ENCODE measurements at regions not wholly inside any gene's neighbourhood (a gene's known extent, or its start where the extent isn't known, plus 50 kb on each side); places are given as distances from the start of the nearest gene placed in this dataset.
"Not testable (repeated sequence)": the region's sequence is repeated elsewhere in the genome, so short reads cannot be mapped to it uniquely, and the experiment has no call there.

DNA sequence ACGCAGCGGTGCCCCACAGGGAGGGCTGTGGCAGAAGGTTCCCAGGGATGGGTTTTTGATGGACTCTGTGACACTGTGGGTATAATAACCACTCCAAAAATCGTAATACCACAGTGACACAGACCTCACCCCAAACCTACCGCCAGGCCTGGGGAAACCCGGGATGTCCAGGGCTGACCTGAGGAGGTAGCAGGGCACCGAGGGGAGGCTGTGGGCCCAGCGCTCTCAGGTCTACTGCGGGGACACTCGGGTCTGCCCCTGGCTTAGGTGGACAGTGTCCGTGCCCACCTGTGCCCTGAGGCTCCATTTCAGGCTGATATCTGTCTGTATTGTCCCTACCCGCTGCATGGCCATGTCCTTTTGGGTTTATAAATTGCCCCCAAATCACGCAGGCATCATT lies 387.9 kb downstream of the TMEM121 start:
- not testable (repeated sequence) for H3K4me1 ChIP-seq (ENCODE audit: control insufficient read depth in 1 of 2, insufficient read depth in 2 of 2, low read length in 2 of 2); H3K36me3 ChIP-seq (ENCODE audit: control insufficient read depth in 1 of 2, insufficient read depth in 2 of 2, low read length in 2 of 2); H3K9me3 ChIP-seq (ENCODE audit: control insufficient read depth in 1 of 2, low read length in 2 of 2); H3K27me3 ChIP-seq (ENCODE audit: low read depth, low read length); H3K27ac ChIP-seq (ENCODE audit: low read length); H3K4me3 ChIP-seq (ENCODE audit: low read depth in 1 of 2, low read length in 2 of 2)

DNA sequence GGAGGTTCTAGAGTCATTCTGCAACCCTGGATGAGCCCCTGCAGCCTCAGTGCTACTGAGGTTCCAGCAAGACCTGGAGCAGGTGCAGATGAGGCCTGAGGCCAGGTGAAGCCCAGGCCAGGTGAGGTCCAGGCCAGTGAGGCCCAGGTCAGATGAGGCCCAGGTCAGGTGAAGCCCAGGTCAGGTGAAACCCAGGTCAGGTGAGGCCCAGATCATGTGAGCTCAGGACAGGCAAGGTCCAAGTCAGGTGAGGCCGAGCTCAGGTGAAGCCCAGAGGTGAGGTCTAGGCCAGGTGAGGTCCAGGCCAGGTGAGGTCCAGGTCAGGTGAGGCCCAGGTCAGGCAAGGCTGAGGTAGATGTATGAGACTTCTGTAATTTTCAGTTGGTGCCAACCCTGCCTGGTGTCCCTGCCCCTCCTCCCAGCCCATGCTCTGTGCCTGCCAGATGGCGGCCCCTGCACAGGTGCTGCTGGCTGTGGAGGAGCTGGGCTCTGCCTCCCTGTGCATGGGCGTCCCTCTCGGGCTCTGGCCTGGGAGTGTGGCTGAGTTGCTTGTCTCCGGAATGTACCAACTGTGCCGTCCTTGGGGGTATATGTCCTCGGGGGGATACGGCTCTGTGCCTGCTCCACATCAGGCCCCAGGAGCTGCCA lies 388.5 kb downstream of the TMEM121 start:
- Histone ChIP-seq H3K9me3 (ENCODE audit: control insufficient read depth in 1 of 2, low read length in 2 of 2) (peaks cover 0 to 4% of the 10 kb centered on the region in 2 donors), H3K27me3 (ENCODE audit: low read depth, low read length) (no peaks in the 10 kb centered on the region), H3K4me3 (ENCODE audit: low read depth in 1 of 2, low read length in 2 of 2) (no peak overlapping the region), H3K36me3 (ENCODE audit: control insufficient read depth in 1 of 2, insufficient read depth in 2 of 2, low read length in 2 of 2) (no peaks in the 10 kb centered on the region), H3K4me1 (ENCODE audit: control insufficient read depth in 1 of 2, insufficient read depth in 2 of 2, low read length in 2 of 2) (no peaks in the 10 kb centered on the region), H3K27ac (ENCODE audit: low read length) (no peak overlapping the region)

- H3K27me3 ChIP-seq (ENCODE audit: low read depth, low read length); H3K4me1 ChIP-seq (ENCODE audit: control insufficient read depth in 1 of 2, insufficient read depth in 2 of 2, low read length in 2 of 2); H3K27ac ChIP-seq (ENCODE audit: low read length); H3K36me3 ChIP-seq (ENCODE audit: control insufficient read depth in 1 of 2, insufficient read depth in 2 of 2, low read length in 2 of 2); H3K9me3 ChIP-seq (ENCODE audit: control insufficient read depth in 1 of 2, low read length in 2 of 2); H3K4me3 ChIP-seq (ENCODE audit: low read depth in 1 of 2, low read length in 2 of 2): not testable (repeated sequence)
Observed at GRCh38 chr14:105915546-105915945, 389.2 kb downstream of the TMEM121 start.

DNA sequence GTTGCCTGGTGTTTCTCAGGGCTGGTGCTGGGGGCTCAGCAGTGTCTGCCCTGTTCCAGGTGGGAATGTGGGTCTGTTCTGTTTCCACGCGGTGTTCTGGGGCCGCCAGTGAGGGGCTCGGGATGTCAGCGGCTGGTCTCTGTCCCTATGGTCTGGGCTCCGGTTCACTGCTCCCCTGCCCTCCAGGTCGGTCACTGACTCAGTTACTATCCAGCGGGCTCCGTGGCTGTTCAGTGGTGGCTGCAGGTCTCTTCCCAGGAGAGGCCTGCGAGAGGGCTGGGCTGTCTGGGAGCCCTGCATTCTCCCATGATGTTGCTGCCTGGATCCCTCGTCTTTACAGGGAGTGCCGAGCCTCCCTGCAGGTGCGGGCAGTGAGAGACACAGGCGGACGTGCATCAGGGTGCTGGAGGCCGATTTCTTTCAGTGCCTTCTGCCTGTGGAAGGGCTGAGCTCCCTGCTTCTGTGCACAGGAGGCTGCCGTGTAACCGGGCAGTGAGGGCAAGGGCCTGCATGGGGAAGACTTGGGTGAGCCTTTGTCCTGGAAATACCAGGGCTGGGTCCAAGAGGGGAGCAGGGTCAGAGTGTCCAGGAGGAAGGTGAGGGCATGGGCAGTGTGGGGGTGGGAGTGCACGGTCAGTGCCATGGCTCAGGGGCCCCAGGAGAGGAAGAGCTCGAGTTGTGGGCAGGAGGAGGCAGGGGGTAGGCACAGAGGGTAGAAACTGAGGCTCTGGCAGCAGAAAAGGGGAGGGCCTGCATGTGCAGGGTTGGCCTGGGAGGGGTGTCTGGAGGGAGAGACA lies 391.0 kb downstream of the TMEM121 start:
- not testable (repeated sequence) for H3K4me1 ChIP-seq (ENCODE audit: control insufficient read depth in 1 of 2, insufficient read depth in 2 of 2, low read length in 2 of 2); H3K4me3 ChIP-seq (ENCODE audit: low read depth in 1 of 2, low read length in 2 of 2); H3K27me3 ChIP-seq (ENCODE audit: low read depth, low read length); H3K27ac ChIP-seq (ENCODE audit: low read length); H3K36me3 ChIP-seq (ENCODE audit: control insufficient read depth in 1 of 2, insufficient read depth in 2 of 2, low read length in 2 of 2)
- H3K9me3 ChIP-seq (ENCODE audit: control insufficient read depth in 1 of 2, low read length in 2 of 2): peaks cover 0 to 13% of the 10 kb centered on the region in 2 donors

DNA sequence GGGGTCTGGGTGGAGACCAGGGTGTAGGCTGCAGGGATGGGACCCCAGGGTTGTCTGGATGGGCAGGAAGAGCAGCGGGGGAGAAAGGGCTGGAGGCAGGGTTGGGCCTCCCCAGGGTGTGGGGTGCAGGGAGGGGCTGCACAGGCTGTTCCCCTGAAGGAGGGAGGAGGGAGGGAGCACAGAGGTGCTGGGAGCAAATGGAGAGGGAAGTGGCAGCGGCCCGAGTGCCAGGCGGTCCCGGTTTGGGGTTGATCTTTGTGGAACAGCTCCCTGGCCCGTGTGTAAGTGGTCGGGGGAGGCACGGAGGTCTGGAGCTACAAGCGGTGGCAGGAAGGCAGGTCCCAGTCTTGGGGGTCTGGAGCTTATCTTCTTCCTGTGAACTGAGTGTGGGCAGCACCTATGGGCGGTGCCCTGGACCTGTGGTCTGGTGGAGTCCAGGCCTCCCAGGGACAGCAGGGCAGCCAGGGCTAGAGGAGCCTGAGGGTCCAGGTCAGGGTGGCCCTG lies 391.6 kb downstream of the TMEM121 start:
- Histone ChIP-seq H3K36me3 (ENCODE audit: control insufficient read depth in 1 of 2, insufficient read depth in 2 of 2, low read length in 2 of 2) (no peaks in the 10 kb centered on the region), H3K4me3 (ENCODE audit: low read depth in 1 of 2, low read length in 2 of 2) (no peak overlapping the region), H3K4me1 (ENCODE audit: control insufficient read depth in 1 of 2, insufficient read depth in 2 of 2, low read length in 2 of 2) (no peaks in the 10 kb centered on the region), H3K27ac (ENCODE audit: low read length) (no peak overlapping the region), H3K27me3 (ENCODE audit: low read depth, low read length) (no peaks in the 10 kb centered on the region), H3K9me3 (ENCODE audit: control insufficient read depth in 1 of 2, low read length in 2 of 2) (peaks cover 0 to 18% of the 10 kb centered on the region in 2 donors)

- no peak overlapping the region for H3K4me3 ChIP-seq (ENCODE audit: low read depth in 1 of 2, low read length in 2 of 2)
- no peaks in the 10 kb centered on the region for H3K27me3 ChIP-seq (ENCODE audit: low read depth, low read length)
- no peaks in the 10 kb centered on the region for H3K4me1 ChIP-seq (ENCODE audit: control insufficient read depth in 1 of 2, insufficient read depth in 2 of 2, low read length in 2 of 2)
- no peak overlapping the region for H3K27ac ChIP-seq (ENCODE audit: low read length)
- peaks cover 0 to 21% of the 10 kb centered on the region in 2 donors for H3K9me3 ChIP-seq (ENCODE audit: control insufficient read depth in 1 of 2, low read length in 2 of 2)
- H3K36me3 ChIP-seq (ENCODE audit: control insufficient read depth in 1 of 2, insufficient read depth in 2 of 2, low read length in 2 of 2): no peaks in the 10 kb centered on the region
Observed at GRCh38 chr14:105918496-105919262, 392.3 kb downstream of the TMEM121 start.

DNA sequence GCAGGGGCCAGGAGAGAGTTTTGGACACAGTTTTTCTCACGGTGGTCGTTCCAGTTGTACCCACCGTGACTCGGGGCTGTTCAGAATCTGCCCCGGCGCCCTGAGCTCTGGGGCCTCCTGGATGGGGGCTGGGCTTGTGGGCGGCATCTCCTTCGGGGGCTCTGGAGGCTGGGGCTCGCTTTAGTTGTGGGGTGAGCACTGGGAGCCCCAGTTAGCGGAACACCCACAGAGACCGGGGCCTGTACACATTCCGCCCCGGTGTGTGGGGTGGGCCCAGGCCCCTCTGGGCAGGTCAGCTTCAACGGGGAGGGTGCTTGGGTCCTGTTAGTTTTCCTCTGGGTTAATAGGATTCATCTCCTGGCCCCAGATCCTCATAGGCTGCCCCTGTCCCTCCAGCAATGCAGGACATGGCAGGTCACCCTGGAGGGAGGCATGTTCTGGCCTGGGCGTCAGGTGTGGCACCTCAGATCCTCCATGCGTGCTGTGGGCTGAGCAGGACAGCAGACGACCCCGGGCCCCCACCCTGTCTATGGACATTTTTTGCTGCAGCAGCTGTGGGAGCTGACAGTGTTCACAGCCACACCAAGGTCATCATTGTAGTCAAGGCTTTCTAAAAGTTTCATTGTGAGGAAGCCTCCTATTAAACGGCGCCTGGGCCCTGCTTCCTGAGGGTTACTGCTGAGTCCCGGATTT lies 393.2 kb downstream of the TMEM121 start:
- H3K4me1 ChIP-seq (ENCODE audit: control insufficient read depth in 1 of 2, insufficient read depth in 2 of 2, low read length in 2 of 2): no peaks in the 10 kb centered on the region
- H3K4me3 ChIP-seq (ENCODE audit: low read depth in 1 of 2, low read length in 2 of 2): no peak overlapping the region
- H3K27me3 ChIP-seq (ENCODE audit: low read depth, low read length): no peaks in the 10 kb centered on the region
- no peak overlapping the region for H3K27ac ChIP-seq (ENCODE audit: low read length)
- no peaks in the 10 kb centered on the region for H3K36me3 ChIP-seq (ENCODE audit: control insufficient read depth in 1 of 2, insufficient read depth in 2 of 2, low read length in 2 of 2)
- peaks cover 0 to 26% of the 10 kb centered on the region in 2 donors for H3K9me3 ChIP-seq (ENCODE audit: control insufficient read depth in 1 of 2, low read length in 2 of 2)

DNA sequence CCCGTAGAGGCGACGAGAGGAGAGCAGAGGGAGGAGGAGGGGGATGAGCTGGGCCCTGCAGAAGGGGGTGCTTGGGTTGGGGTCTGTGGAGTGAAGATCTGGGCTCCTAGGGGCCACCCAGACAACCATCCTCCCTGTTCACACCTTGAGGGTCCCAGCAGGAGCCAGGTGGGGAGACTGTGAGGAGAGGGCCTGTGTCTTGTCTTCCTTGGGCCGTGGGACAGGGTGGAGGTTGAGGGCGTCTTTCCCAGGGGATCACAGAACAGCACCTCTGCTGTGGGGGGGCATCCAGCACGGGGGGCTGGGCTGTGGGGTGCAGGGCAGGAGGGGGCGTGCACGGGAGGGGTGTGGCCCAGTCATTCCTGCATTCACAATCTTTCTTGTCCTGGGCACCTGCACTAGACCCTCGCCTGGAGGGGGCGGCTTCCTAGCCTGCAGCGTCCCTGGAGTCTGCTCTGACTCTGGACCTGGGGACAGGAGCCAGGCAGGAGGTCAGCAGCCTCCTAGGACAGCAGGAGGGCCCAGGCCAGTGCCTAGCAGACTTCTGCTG lies 393.8 kb downstream of the TMEM121 start:
- not testable (repeated sequence) for H3K4me1 ChIP-seq (ENCODE audit: control insufficient read depth in 1 of 2, insufficient read depth in 2 of 2, low read length in 2 of 2); H3K4me3 ChIP-seq (ENCODE audit: low read depth in 1 of 2, low read length in 2 of 2); H3K27me3 ChIP-seq (ENCODE audit: low read depth, low read length); H3K27ac ChIP-seq (ENCODE audit: low read length); H3K36me3 ChIP-seq (ENCODE audit: control insufficient read depth in 1 of 2, insufficient read depth in 2 of 2, low read length in 2 of 2)
- peaks cover 0 to 24% of the 10 kb centered on the region in 2 donors for H3K9me3 ChIP-seq (ENCODE audit: control insufficient read depth in 1 of 2, low read length in 2 of 2)

- H3K4me3 ChIP-seq (ENCODE audit: low read depth in 1 of 2, low read length in 2 of 2); H3K27ac ChIP-seq (ENCODE audit: low read length); H3K36me3 ChIP-seq (ENCODE audit: control insufficient read depth in 1 of 2, insufficient read depth in 2 of 2, low read length in 2 of 2); H3K4me1 ChIP-seq (ENCODE audit: control insufficient read depth in 1 of 2, insufficient read depth in 2 of 2, low read length in 2 of 2); H3K27me3 ChIP-seq (ENCODE audit: low read depth, low read length): not testable (repeated sequence)
- H3K9me3 ChIP-seq (ENCODE audit: control insufficient read depth in 1 of 2, low read length in 2 of 2): peaks cover 0 to 22% of the 10 kb centered on the region in 2 donors
Observed at GRCh38 chr14:105920803-105921755, 394.7 kb downstream of the TMEM121 start.

GRCh38 chr14:105921781-105922180 lies 395.4 kb downstream of the TMEM121 start:
- H3K4me1 ChIP-seq (ENCODE audit: control insufficient read depth in 1 of 2, insufficient read depth in 2 of 2, low read length in 2 of 2); H3K27me3 ChIP-seq (ENCODE audit: low read depth, low read length); H3K4me3 ChIP-seq (ENCODE audit: low read depth in 1 of 2, low read length in 2 of 2); H3K27ac ChIP-seq (ENCODE audit: low read length); H3K36me3 ChIP-seq (ENCODE audit: control insufficient read depth in 1 of 2, insufficient read depth in 2 of 2, low read length in 2 of 2): not testable (repeated sequence)
- H3K9me3 ChIP-seq (ENCODE audit: control insufficient read depth in 1 of 2, low read length in 2 of 2): peaks cover 0 to 22% of the 10 kb centered on the region in 2 donors

All from muscle layer of duodenum (tissue), 2 donors.